HL-60 (cell line): ENCODE measurements at regions not wholly inside any gene's neighbourhood (a gene's known extent, or its start where the extent isn't known, plus 50 kb on each side); places are given as distances from the start of the nearest gene placed in this dataset.

Experiments
- DNase-seq, 2 experiments: peaks; one replicate each; pipeline ENCODE4 v3.0.0-alpha.2; 2010 to 2020; ENCODE audit warnings: low read depth in 1 of 2, low spot score in 1 of 2
- H3K27ac ChIP-seq: fragments of 250-450 bp; sonication (Bioruptor Pico); replicated peaks from 2 replicates; pipeline ENCODE4 v1.5.1; 2020; ENCODE audit warnings: mild to moderate bottlenecking, moderate library complexity
- H3K27me3 ChIP-seq: fragments of 250-450 bp; sonication (Bioruptor Pico); 2 replicates; pipeline ENCODE4 v1.5.1; 2021; ENCODE audit warnings: mild to moderate bottlenecking, moderate library complexity; ENCODE audit not compliant: insufficient read depth, poor library complexity, severe bottlenecking
- H3K4me3 ChIP-seq: replicated peaks from 2 replicates; pipeline ENCODE4 v1.5.1; 2011; ENCODE audit warnings: mild to moderate bottlenecking, control low read depth, low read length; ENCODE audit not compliant: insufficient read depth
- CTCF ChIP-seq: IDR thresholded peaks from one replicate; pipeline ENCODE4 v1.5.1; 2011; ENCODE audit warnings: low read length, control low read depth, inconsistent platforms; ENCODE audit not compliant: insufficient read depth
- GABPA ChIP-seq: IDR thresholded peaks from 2 replicates; pipeline ENCODE4 v1.6.1; 2012; ENCODE audit warnings: low read depth
- POLR2AphosphoS5 ChIP-seq: IDR thresholded peaks from 2 replicates; pipeline ENCODE4 v1.6.1; 2012; ENCODE audit warnings: low read depth
- REST ChIP-seq: IDR thresholded peaks from 2 replicates; pipeline ENCODE4 v1.6.1; 2012; ENCODE audit warnings: low read depth; ENCODE audit not compliant: insufficient replicate concordance
- SPI1 ChIP-seq: IDR thresholded peaks from 2 replicates; pipeline ENCODE4 v1.6.1; 2012; ENCODE audit warnings: low read depth, mild to moderate bottlenecking, borderline replicate concordance

- TF ChIP-seq SPI1 (no peak), GABPA (no peak), CTCF (no peak), REST (no peak), POLR2AphosphoS5 (no peak)
- Histone ChIP-seq H3K4me3 (no peak overlapping the region), H3K27ac (no peak overlapping the region)
Observed at GRCh38 chr1:181255270-181255929, 166.9 kb downstream of the IER5 start.

GRCh38 chr1:181257117-181257516 is 168.6 kb downstream of the IER5 start:
- no peak for DNase-seq
- H3K27me3 ChIP-seq: no peaks in the 10 kb centered on the region
- H3K27ac ChIP-seq: no peak overlapping the region
- H3K4me3 ChIP-seq: no peak overlapping the region
- TF ChIP-seq SPI1 (no peak), CTCF (no peak), POLR2AphosphoS5 (no peak), GABPA (no peak), REST (no peak)

More at GRCh38 chr1:181255270-181255929, 166.9 kb downstream of the IER5 start:
- no peaks in the 10 kb centered on the region for H3K27me3 ChIP-seq
- DNase-seq: no peak

GRCh38 chr1:181259026-181259745 is 170.7 kb downstream of the IER5 start:
- H3K4me3 ChIP-seq: no peak overlapping the region
- no peaks in the 10 kb centered on the region for H3K27me3 ChIP-seq
- H3K27ac ChIP-seq: no peak overlapping the region
- DNase-seq: no peak
- TF ChIP-seq POLR2AphosphoS5: no peak
- TF ChIP-seq GABPA: no peak
- no peak for TF ChIP-seq SPI1
- no peak for TF ChIP-seq CTCF
- TF ChIP-seq REST: no peak
